H1 (cell line): ENCODE measurements at regions not wholly inside any gene's neighbourhood (a gene's known extent, or its start where the extent isn't known, plus 50 kb on each side); places are given as distances from the start of the nearest gene placed in this dataset.

Experiments used
- CTCF ChIA-PET: fragments of 300-600 bp; sonication (Branson Sonifier 250); formaldehyde crosslinking; loops from one replicate; lab custom pipeline; 2021; ENCODE audit not compliant: partially characterized antibody; lab: Charles Lee
- POLR2A ChIA-PET: fragments of 300-600 bp; sonication (Branson Sonifier 250); formaldehyde crosslinking; loops from one replicate; lab custom pipeline; 2021; ENCODE audit warnings: inconsistent platforms; ENCODE audit not compliant: partially characterized antibody; lab: Charles Lee
- DNase-seq, 2 experiments: peaks; one replicate each; pipeline versions ENCODE4 v3.0.0 to v3.0.0-alpha.2; 2010 to 2022; ENCODE audit warnings: low spot score in 2 of 2, low read depth in 1 of 2, mixed read lengths in 1 of 2
- FAIRE-seq: peaks from 2 replicates; lab custom pipeline; 2011; peaks lifted over from hg19 to GRCh38; lab: Jason Lieb, UNC
- H2AFZ ChIP-seq: 2 replicates; pipeline ENCODE4 v1.8.1; 2012; ENCODE audit warnings: low read length, inconsistent platforms
- H2AK5ac ChIP-seq: 2 replicates; pipeline ENCODE4 v1.6.1; 2013; ENCODE audit warnings: low read depth, low read length
- H2BK120ac ChIP-seq: replicated peaks from 2 replicates; pipeline ENCODE3; 2013; ENCODE audit warnings: low read depth, low read length, inconsistent platforms
- H2BK12ac ChIP-seq: 2 replicates; pipeline ENCODE4 v1.6.1; 2013; ENCODE audit warnings: low read depth, low read length
- H2BK15ac ChIP-seq: 2 replicates; pipeline ENCODE4 v1.6.1; 2013; ENCODE audit warnings: low read length
- H2BK20ac ChIP-seq: 2 replicates; pipeline ENCODE4 v1.6.1; 2013; ENCODE audit warnings: low read length
- H2BK5ac ChIP-seq: 2 replicates; pipeline ENCODE4 v1.6.1; 2013; ENCODE audit warnings: low read depth, low read length
- H3K14ac ChIP-seq: 2 replicates; pipeline ENCODE4 v1.6.1; 2013; ENCODE audit warnings: inconsistent platforms; ENCODE audit not compliant: insufficient read length
- H3K18ac ChIP-seq: 2 replicates; pipeline ENCODE4 v1.6.1; 2013; ENCODE audit warnings: low read length; ENCODE audit errors: extremely low read depth
- H3K23ac ChIP-seq: 2 replicates; pipeline ENCODE4 v1.6.1; 2013; ENCODE audit warnings: inconsistent platforms; ENCODE audit not compliant: insufficient read length
- H3K23me2 ChIP-seq: 2 replicates; pipeline ENCODE4 v1.6.1; 2013; ENCODE audit warnings: low read depth, low read length
- H3K27ac ChIP-seq: 2 replicates; pipeline ENCODE4 v1.6.1; 2011; ENCODE audit warnings: low read depth, low read length, inconsistent platforms
- H3K27me3 ChIP-seq, 4 experiments: replicated peaks in 1 of 4; 1 replicate in 1 of 4; 2 replicates in 3 of 4; pipeline versions ENCODE4 v1.6.1 to v1.8.1; 2011 to 2013; ENCODE audit warnings: low read length in 3 of 4, mild to moderate bottlenecking in 3 of 4, inconsistent platforms in 2 of 4, mixed read lengths in 2 of 4, moderate library complexity in 1 of 4; ENCODE audit not compliant: control insufficient read depth in 3 of 4, insufficient read depth in 3 of 4; ENCODE audit errors: extremely low read depth in 1 of 4
- H3K36me3 ChIP-seq, 4 experiments: 2 replicates each; pipeline versions ENCODE4 v1.6.1 to v1.8.1; 2011 to 2013; ENCODE audit warnings: mild to moderate bottlenecking in 4 of 4, low read length in 3 of 4, moderate library complexity in 2 of 4, control low read depth in 1 of 4, inconsistent platforms in 1 of 4; ENCODE audit not compliant: insufficient read depth in 4 of 4, control insufficient read depth in 2 of 4
- H3K4ac ChIP-seq: replicated peaks from 2 replicates; pipeline ENCODE3; 2013; ENCODE audit warnings: low read length, low read depth, mixed read lengths, inconsistent platforms; ENCODE audit not compliant: insufficient read length
- H3K4me1 ChIP-seq, 4 experiments: replicated peaks in 1 of 4; 1 replicate in 1 of 4; 2 replicates in 3 of 4; pipeline versions ENCODE4 v1.6.1 to v1.8.1; 2011 to 2013; ENCODE audit warnings: low read length in 3 of 4, inconsistent platforms in 2 of 4, mixed read lengths in 1 of 4; ENCODE audit not compliant: insufficient read depth in 4 of 4, control insufficient read depth in 3 of 4
- H3K4me2 ChIP-seq, 2 experiments: 2 replicates each; pipeline versions ENCODE4 v1.6.1 to v1.8.1; 2011 to 2013; ENCODE audit warnings: low read depth in 2 of 2, low read length in 2 of 2, control low read depth in 1 of 2, inconsistent platforms in 1 of 2, mild to moderate bottlenecking in 1 of 2; ENCODE audit not compliant: insufficient read depth in 1 of 2
- H3K4me3 ChIP-seq, 4 experiments: fragments of 200-600, 300-600 bp in 1 of 4; sonication (generic), shearing (Covaris generic), sonication (Bioruptor Twin) in 1 of 4; 2 replicates each; pipeline versions ENCODE4 v1.5.1 to v1.8.1; 2011 to 2016; ENCODE audit warnings: low read length in 4 of 4, low read depth in 3 of 4, control low read depth in 2 of 4, inconsistent platforms in 2 of 4, mild to moderate bottlenecking in 2 of 4, mixed read lengths in 1 of 4, moderate library complexity in 1 of 4; ENCODE audit not compliant: insufficient read depth in 2 of 4; ENCODE audit errors: extremely low read depth in 1 of 4
- H3K56ac ChIP-seq: replicated peaks from 2 replicates; pipeline ENCODE3; 2013; ENCODE audit warnings: low read depth, mild to moderate bottlenecking, mixed read lengths, low read length, inconsistent platforms; ENCODE audit not compliant: insufficient read length
- H3K79me1 ChIP-seq: 2 replicates; pipeline ENCODE4 v1.6.1; 2013; ENCODE audit warnings: low read depth, low read length, control low read depth
- H3K79me2 ChIP-seq, 2 experiments: 2 replicates each; pipeline versions ENCODE4 v1.6.1 to v1.8.1; 2012 to 2013; ENCODE audit warnings: low read length in 2 of 2, mild to moderate bottlenecking in 2 of 2, inconsistent platforms in 1 of 2; ENCODE audit not compliant: insufficient read depth in 2 of 2, control insufficient read depth in 1 of 2
- H3K9ac ChIP-seq, 4 experiments: replicated peaks in 1 of 4; 1 replicate in 1 of 4; 2 replicates in 3 of 4; pipeline versions ENCODE4 v1.6.1 to v1.8.1; 2011 to 2013; ENCODE audit warnings: low read depth in 3 of 4, low read length in 3 of 4, control low read depth in 2 of 4, mild to moderate bottlenecking in 2 of 4, moderate library complexity in 2 of 4, inconsistent platforms in 1 of 4; ENCODE audit errors: extremely low read depth in 1 of 4
- H3K9me3 ChIP-seq, 2 experiments: 2 replicates each; pipeline versions ENCODE4 v1.6.1 to v1.8.1; 2012 to 2013; ENCODE audit warnings: mild to moderate bottlenecking in 2 of 2, moderate library complexity in 2 of 2, control low read depth in 1 of 2, inconsistent platforms in 1 of 2, low read depth in 1 of 2, low read length in 1 of 2, mixed read lengths in 1 of 2; ENCODE audit not compliant: insufficient read depth in 2 of 2
- H4K20me1 ChIP-seq, 2 experiments: replicated peaks in 1 of 2; 2 replicates each; pipeline versions ENCODE3 to v1.8.1; 2011 to 2013; ENCODE audit warnings: inconsistent platforms in 2 of 2, low read length in 2 of 2, mild to moderate bottlenecking in 1 of 2; ENCODE audit not compliant: insufficient read depth in 2 of 2, control insufficient read depth in 1 of 2
- H4K5ac ChIP-seq: 2 replicates; pipeline ENCODE4 v1.6.1; 2013; ENCODE audit warnings: low read length, low read depth, mixed read lengths, inconsistent platforms; ENCODE audit not compliant: insufficient read length
- H4K8ac ChIP-seq: 2 replicates; pipeline ENCODE4 v1.8.0; 2013; ENCODE audit warnings: mild to moderate bottlenecking, moderate library complexity, low read length, inconsistent platforms; ENCODE audit not compliant: insufficient read depth; ENCODE audit errors: extremely low read depth
- H4K91ac ChIP-seq: replicated peaks from 2 replicates; pipeline ENCODE3; 2013; ENCODE audit warnings: low read length, mixed read lengths, inconsistent platforms; ENCODE audit not compliant: insufficient read length
- CHD2 ChIP-seq: IDR thresholded peaks from 2 replicates; pipeline ENCODE4 v1.6.1; 2012; ENCODE audit warnings: low read length, improper control_type of control experiment
- CTCF ChIP-seq, 3 experiments: IDR thresholded peaks; 1 replicate in 2 of 3; 2 replicates in 1 of 3; pipeline versions ENCODE4 v1.5.1 to v1.6.1; 2011; ENCODE audit warnings: low read length in 3 of 3, mild to moderate bottlenecking in 3 of 3, inconsistent platforms in 2 of 3, low read depth in 1 of 3, moderate library complexity in 1 of 3; ENCODE audit not compliant: insufficient read depth in 1 of 3; ENCODE audit errors: control extremely low read depth in 1 of 3
- GTF2F1 ChIP-seq: IDR thresholded peaks from 2 replicates; pipeline ENCODE4 v1.6.1; 2012; ENCODE audit warnings: low read depth, low read length, improper control_type of control experiment, borderline replicate concordance
- KDM1A ChIP-seq: fragments of 200-600, 300-600 bp; sonication (generic); IDR thresholded peaks from 2 replicates; pipeline ENCODE4 v1.7.1; 2016; ENCODE audit warnings: mild to moderate bottlenecking, low read length, borderline replicate concordance
- NANOG ChIP-seq: IDR thresholded peaks from 2 replicates; pipeline ENCODE4 v1.6.1; 2011; ENCODE audit warnings: low read length, low read depth, mild to moderate bottlenecking, inconsistent platforms; ENCODE audit not compliant: insufficient read depth, poor library complexity, severe bottlenecking
- NRF1 ChIP-seq: IDR thresholded peaks from 2 replicates; pipeline ENCODE4 v1.6.1; 2011; ENCODE audit warnings: mild to moderate bottlenecking, low read depth, low read length, improper control_type of control experiment
- POLR2A ChIP-seq, 2 experiments: IDR thresholded peaks; 1 replicate in 1 of 2; 2 replicates in 1 of 2; pipeline ENCODE4 v1.6.1; 2011; ENCODE audit warnings: low read depth in 2 of 2, low read length in 2 of 2, mild to moderate bottlenecking in 2 of 2; ENCODE audit errors: control extremely low read depth in 1 of 2
- SIRT6 ChIP-seq: IDR thresholded peaks from one replicate; pipeline ENCODE4 v1.7.1; 2012; ENCODE audit warnings: low read length, inconsistent platforms
- SP1 ChIP-seq: IDR thresholded peaks from 2 replicates; pipeline ENCODE4 v1.6.1; 2011; ENCODE audit warnings: low read depth, low read length
- SP2 ChIP-seq: IDR thresholded peaks from 2 replicates; pipeline ENCODE4 v1.6.1; 2012; ENCODE audit warnings: mild to moderate bottlenecking, low read length, inconsistent platforms
- SP4 ChIP-seq: IDR thresholded peaks from 2 replicates; pipeline ENCODE4 v1.6.1; 2012; ENCODE audit warnings: low read length, inconsistent platforms
- WGBS, 2 experiments: shearing (Covaris generic) in 1 of 2; methylation state at CpG; one replicate each; pipeline versions ENCODE4 v1.1.6 to v1.1.7; 2013 to 2015; ENCODE audit warnings: low lambda C conversion rate in 2 of 2, mixed read lengths in 2 of 2, inconsistent platforms in 1 of 2, low coverage in 1 of 2, missing lambda C conversion rate in 1 of 2; ENCODE audit not compliant: insufficient replicate concordance in 2 of 2, insufficient coverage in 1 of 2, insufficient read length in 1 of 2; ENCODE audit errors: extremely low coverage in 1 of 2, missing lambda C conversion rate in 1 of 2; 5-methylcytosine and 5-hydroxymethylcytosine counted together

- Histone ChIP-seq H4K20me1 (no peaks in the 10 kb centered on the region), H3K79me2 (no peaks in the 10 kb centered on the region), H3K36me3 (no peaks in the 10 kb centered on the region; a peak in 1 of 8 replicates), H3K4me3 (no peak overlapping the region), H3K18ac (no peak overlapping the region), H3K79me1 (no peaks in the 10 kb centered on the region), H3K4ac (no peak overlapping the region), H4K91ac (no peak overlapping the region), H4K5ac (no peak overlapping the region), H2AFZ (no peak overlapping the region), H2AK5ac (no peak overlapping the region), H3K27ac (no peak overlapping the region), H2BK120ac (no peak overlapping the region), H3K23ac (no peak overlapping the region), H3K9me3 (peaks cover 0 to 4% of the 10 kb centered on the region in 2 experiments; a peak in 1 of 4 replicates), H3K14ac (no peak overlapping the region), H2BK5ac (no peak overlapping the region), H2BK15ac (no peak overlapping the region), H3K9ac (no peak overlapping the region), H3K4me1 (no peaks in the 10 kb centered on the region), H3K56ac (no peak overlapping the region), H3K4me2 (no peak overlapping the region), H2BK20ac (no peak overlapping the region), H3K23me2 (no peaks in the 10 kb centered on the region), H4K8ac (no peak overlapping the region), H2BK12ac (no peak overlapping the region), H3K27me3 (no peaks in the 10 kb centered on the region)
- 81% methylated on average over 2 of the region's 2 CpGs; no CpG with 5 or more reads in 1 of the 2 experiments for WGBS, 2 experiments
- ChIA-PET POLR2A (no interaction called here), CTCF (no interaction called here)
- DNase-seq (no peak), FAIRE-seq (no peak)
- TF ChIP-seq POLR2A (IDR thresholded peaks at IDR 0.05; ENCODE audit: control extremely low read depth in 1 of 2, low read depth in 2 of 2, low read length in 2 of 2) (no peak), SP4 (no peak), NANOG (no peak), KDM1A (no peak), CTCF (IDR thresholded peaks at IDR 0.05; ENCODE audit: control extremely low read depth in 1 of 3, insufficient read depth in 1 of 3, low read depth in 1 of 3, low read length in 3 of 3) (no peak), NRF1 (no peak), SP1 (no peak), CHD2 (no peak), GTF2F1 (no peak), SP2 (no peak), SIRT6 (no peak)
Observed at GRCh38 chr3:161682715-161683114, 186.1 kb downstream of the OTOL1 start.
